ENCODE measurements at regions not wholly inside any gene's neighbourhood (a gene's known extent, or its start where the extent isn't known, plus 50 kb on each side); places are given as distances from the start of the nearest gene placed in this dataset.

DNA sequence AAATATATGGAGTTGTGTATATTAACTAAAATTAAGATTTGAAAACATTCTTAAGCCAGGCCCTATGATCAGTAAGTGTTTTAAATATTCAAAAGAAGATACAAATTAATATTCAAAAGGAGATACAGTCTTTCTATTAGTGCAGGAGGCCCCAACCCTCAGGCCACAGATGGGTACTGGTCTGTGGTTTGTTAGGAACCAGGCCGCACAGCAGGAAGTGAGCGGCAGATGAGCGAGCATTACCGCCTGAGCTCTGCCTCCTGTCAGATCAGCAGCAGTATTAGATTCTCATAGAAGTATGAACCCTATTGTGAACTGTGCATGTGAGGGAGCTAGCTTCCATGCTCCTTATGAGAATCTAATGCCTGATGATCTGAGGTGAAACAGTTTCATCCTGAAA is 232.9 kb downstream of the FOXO1 start:
- TF ChIP-seq, protein P1, sequence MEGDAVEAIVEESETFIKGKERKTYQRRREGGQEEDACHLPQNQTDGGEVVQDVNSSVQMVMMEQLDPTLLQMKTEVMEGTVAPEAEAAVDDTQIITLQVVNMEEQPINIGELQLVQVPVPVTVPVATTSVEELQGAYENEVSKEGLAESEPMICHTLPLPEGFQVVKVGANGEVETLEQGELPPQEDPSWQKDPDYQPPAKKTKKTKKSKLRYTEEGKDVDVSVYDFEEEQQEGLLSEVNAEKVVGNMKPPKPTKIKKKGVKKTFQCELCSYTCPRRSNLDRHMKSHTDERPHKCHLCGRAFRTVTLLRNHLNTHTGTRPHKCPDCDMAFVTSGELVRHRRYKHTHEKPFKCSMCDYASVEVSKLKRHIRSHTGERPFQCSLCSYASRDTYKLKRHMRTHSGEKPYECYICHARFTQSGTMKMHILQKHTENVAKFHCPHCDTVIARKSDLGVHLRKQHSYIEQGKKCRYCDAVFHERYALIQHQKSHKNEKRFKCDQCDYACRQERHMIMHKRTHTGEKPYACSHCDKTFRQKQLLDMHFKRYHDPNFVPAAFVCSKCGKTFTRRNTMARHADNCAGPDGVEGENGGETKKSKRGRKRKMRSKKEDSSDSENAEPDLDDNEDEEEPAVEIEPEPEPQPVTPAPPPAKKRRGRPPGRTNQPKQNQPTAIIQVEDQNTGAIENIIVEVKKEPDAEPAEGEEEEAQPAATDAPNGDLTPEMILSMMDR (IDR thresholded peaks at IDR 0.05; ENCODE audit: low read length) = no peak
- TF ChIP-seq EZH2 (IDR thresholded peaks at IDR 0.05; ENCODE audit: borderline replicate concordance, low read length) = no peak
